ENCODE measurements at regions not wholly inside any gene's neighbourhood (a gene's known extent, or its start where the extent isn't known, plus 50 kb on each side); places are given as distances from the start of the nearest gene placed in this dataset.
"Not testable (repeated sequence)": the region's sequence is repeated elsewhere in the genome, so short reads cannot be mapped to it uniquely, and the experiment has no call there.

GRCh38 chr5:154538492-154538891 lies 60.5 kb upstream of the HAND1 start:
- no peak overlapping the region for H3K4me3 ChIP-seq (ENCODE audit: low read depth, low read length)
- no peak for TF ChIP-seq CTCF (IDR thresholded peaks at IDR 0.05; ENCODE audit: borderline replicate concordance, insufficient read depth, low read depth, low read length)

- not testable (repeated sequence) for H3K4me3 ChIP-seq (ENCODE audit: low read depth, low read length)
Measured at GRCh38 chr5:154536439-154536838, 58.4 kb upstream of the HAND1 start.

GRCh38 chr5:154535535-154535934 lies 57.5 kb upstream of the HAND1 start:
- H3K4me3 ChIP-seq (ENCODE audit: low read depth, low read length), result no peak overlapping the region
- TF ChIP-seq CTCF (IDR thresholded peaks at IDR 0.05; ENCODE audit: borderline replicate concordance, insufficient read depth, low read depth, low read length), result no peak

GRCh38 chr5:154534457-154535050 lies 56.5 kb upstream of the HAND1 start:
- H3K4me3 ChIP-seq (ENCODE audit: low read depth, low read length), result no peak overlapping the region
- no peak for TF ChIP-seq CTCF (IDR thresholded peaks at IDR 0.05; ENCODE audit: borderline replicate concordance, insufficient read depth, low read depth, low read length)

GRCh38 chr5:154529282-154529681 lies 51.3 kb upstream of the HAND1 start:
- no peak overlapping the region for H3K4me3 ChIP-seq (ENCODE audit: low read depth, low read length)
- TF ChIP-seq CTCF (IDR thresholded peaks at IDR 0.05; ENCODE audit: borderline replicate concordance, insufficient read depth, low read depth, low read length), result no peak

- no peak overlapping the region for H3K4me3 ChIP-seq (ENCODE audit: low read depth, low read length)
- TF ChIP-seq CTCF (IDR thresholded peaks at IDR 0.05; ENCODE audit: borderline replicate concordance, insufficient read depth, low read depth, low read length), result no peak
Measured at GRCh38 chr5:154528005-154528594, 50.1 kb upstream of the HAND1 start.
